ENCODE measurements at regions not wholly inside any gene's neighbourhood (a gene's known extent, or its start where the extent isn't known, plus 50 kb on each side); places are given as distances from the start of the nearest gene placed in this dataset.

- H3K36me3 ChIP-seq (ENCODE audit: control insufficient read depth in 2 of 2, insufficient read depth in 1 of 2, low read length in 2 of 2) = peaks cover 0 to 2% of the 10 kb centered on the region in 2 experiments; a peak in 1 of 3 replicates
- TF ChIP-seq ZNF518A (tag by site-specific recombination; conservative IDR thresholded peaks at IDR 0.05; ENCODE audit: low read depth) (peak; percentile 16; the same call in 1 of the 2 replicates), ZNF600 (tag by site-specific recombination; IDR thresholded peaks at IDR 0.05) (no peak), SETDB1 (IDR thresholded peaks at IDR 0.05; ENCODE audit: insufficient read length, low read length) (peak; percentile 79)
- CTCF ChIA-PET = interaction anchor here (1.9 kb wide), 1 partner anchor 177 kb away, joined by 6 read pairs; no protein-coding TSS in a partner anchor
- POLR2A ChIA-PET = no interaction called here
- H3K27ac ChIP-seq (ENCODE audit: extremely low read depth, low read depth, low read length) = no peak overlapping the region
- H3K9me3 ChIP-seq (ENCODE audit: control insufficient read depth, insufficient read depth, low read depth, low read length) = no peaks in the 10 kb centered on the region
- no peak overlapping the region for H3K4me3 ChIP-seq (ENCODE audit: low read depth, low read length)
- no peaks in the 10 kb centered on the region for H3K4me1 ChIP-seq (ENCODE audit: control insufficient read depth, insufficient read depth, low read length)
Observed at GRCh38 chr6:71367756-71368155, 79.1 kb downstream of the OGFRL1 start.

- Histone ChIP-seq H3K4me3 (ENCODE audit: low read depth, low read length) (no peak overlapping the region), H3K36me3 (ENCODE audit: control insufficient read depth in 2 of 2, insufficient read depth in 1 of 2, low read length in 2 of 2) (peaks cover 0 to 4% of the 10 kb centered on the region in 2 experiments; a peak in 2 of 3 replicates), H3K9me3 (ENCODE audit: control insufficient read depth, insufficient read depth, low read depth, low read length) (no peaks in the 10 kb centered on the region), H3K4me1 (ENCODE audit: control insufficient read depth, insufficient read depth, low read length) (no peaks in the 10 kb centered on the region), H3K27ac (ENCODE audit: extremely low read depth, low read depth, low read length) (no peak overlapping the region)
- CTCF ChIA-PET = interaction anchor here (0.6 to 1.9 kb wide), 2 partner anchors 25 to 178 kb away, joined by 3 to 6 read pairs; no protein-coding TSS in a partner anchor
- TF ChIP-seq SP3 (tag by site-specific recombination; IDR thresholded peaks at IDR 0.05) (no peak), ZNF362 (tag by site-specific recombination; IDR thresholded peaks at IDR 0.05) (no peak), INSM2 (tag by site-specific recombination; IDR thresholded peaks at IDR 0.05) (no peak), ZNF335 (tag by site-specific recombination; conservative IDR thresholded peaks at IDR 0.05) (no peak), ZBTB49 (tag by site-specific recombination; IDR thresholded peaks at IDR 0.05; ENCODE audit: low read depth) (no peak), ZNF2 (tag by site-specific recombination; IDR thresholded peaks at IDR 0.05) (no peak), HOXC10 (CRISPR knock-in tag; IDR thresholded peaks at IDR 0.05) (no peak), ZNF341 (tag by site-specific recombination; IDR thresholded peaks at IDR 0.05; ENCODE audit: low read depth) (no peak)
- POLR2A ChIA-PET = no interaction called here
Observed at GRCh38 chr6:71368284-71368683, 79.7 kb downstream of the OGFRL1 start.
